IMR-90 (cell line): ENCODE measurements at regions not wholly inside any gene's neighbourhood (a gene's known extent, or its start where the extent isn't known, plus 50 kb on each side); places are given as distances from the start of the nearest gene placed in this dataset.

Source experiments
- ATAC-seq: fragments of 200-7000 bp; cut with Tn5 transposase; 2 replicates; pipeline ENCODE4 v1.9.1; 2020; ENCODE audit warnings: low read depth, mild to moderate bottlenecking, moderate library complexity
- BruUV-seq: library from RNA; stranded (reverse); fragments of 400-500 nt; replicated peaks from 2 replicates; lab custom pipeline; 2021; lab: Mats Ljungman, UMichigan
- CTCF ChIA-PET: fragments of 300-600 bp; formaldehyde crosslinking; extraction: SDS; loops from one replicate; lab custom pipeline; 2021; ENCODE audit warnings: antibody characterized with exemption; lab: Yijun Ruan, JAX
- POLR2A ChIA-PET: fragments of 300-600 bp; sonication (Branson Sonifier 250); formaldehyde crosslinking; loops from one replicate; lab custom pipeline; 2022; ENCODE audit warnings: antibody characterized with exemption; ENCODE audit not compliant: unreplicated experiment; lab: Charles Lee
- DNase-seq: peaks from one replicate; pipeline ENCODE4 v3.0.0; 2013
- H2AFZ ChIP-seq: replicated peaks from 2 replicates; pipeline ENCODE3; 2013; ENCODE audit warnings: low read length, mild to moderate bottlenecking; ENCODE audit not compliant: poor library complexity
- H2AK5ac ChIP-seq: 2 replicates; pipeline ENCODE4 v1.6.1; 2013; ENCODE audit warnings: low read depth, low read length, inconsistent platforms
- H2AK9ac ChIP-seq: replicated peaks from 2 replicates; pipeline ENCODE3; 2013; ENCODE audit warnings: mild to moderate bottlenecking, low read depth, low read length, moderate library complexity; ENCODE audit not compliant: poor library complexity
- H2BK120ac ChIP-seq: 2 replicates; pipeline ENCODE4 v1.6.1; 2013; ENCODE audit warnings: low read depth, low read length, inconsistent platforms
- H2BK15ac ChIP-seq: 3 replicates; pipeline ENCODE4 v1.6.1; 2013; ENCODE audit warnings: low read depth, low read length, inconsistent platforms
- H2BK20ac ChIP-seq: 2 replicates; pipeline ENCODE4 v1.6.1; 2013; ENCODE audit warnings: low read depth, mild to moderate bottlenecking, inconsistent platforms, low read length, moderate library complexity
- H2BK5ac ChIP-seq: 2 replicates; pipeline ENCODE4 v1.6.1; 2013; ENCODE audit warnings: mild to moderate bottlenecking, low read depth, low read length, inconsistent platforms; ENCODE audit not compliant: poor library complexity, severe bottlenecking
- H3K14ac ChIP-seq: replicated peaks from 2 replicates; pipeline ENCODE4 v1.6.1; 2013; ENCODE audit warnings: low read depth, low read length, inconsistent platforms
- H3K18ac ChIP-seq: 2 replicates; pipeline ENCODE4 v1.6.1; 2013; ENCODE audit warnings: low read depth, low read length, control low read depth
- H3K23ac ChIP-seq: 2 replicates; pipeline ENCODE4 v1.6.1; 2013; ENCODE audit warnings: low read depth, low read length, inconsistent platforms
- H3K27ac ChIP-seq: 2 replicates; pipeline ENCODE4 v1.5.1; 2013; ENCODE audit warnings: mild to moderate bottlenecking, control low read depth, low read length; ENCODE audit not compliant: insufficient read depth
- H3K27me3 ChIP-seq: 2 replicates; pipeline ENCODE4 v1.6.1; 2013; ENCODE audit warnings: low read length; ENCODE audit not compliant: control insufficient read depth, insufficient read depth
- H3K36me3 ChIP-seq: 2 replicates; pipeline ENCODE4 v1.6.1; 2013; ENCODE audit warnings: low read length, mixed read lengths; ENCODE audit not compliant: control insufficient read depth, insufficient read depth
- H3K4ac ChIP-seq: 2 replicates; pipeline ENCODE4 v1.6.1; 2013; ENCODE audit warnings: low read depth, low read length, inconsistent platforms
- H3K4me1 ChIP-seq: 2 replicates; pipeline ENCODE4 v1.6.1; 2013; ENCODE audit warnings: low read length, mixed read lengths; ENCODE audit not compliant: control insufficient read depth, insufficient read depth
- H3K4me2 ChIP-seq: 2 replicates; pipeline ENCODE4 v1.6.1; 2013; ENCODE audit warnings: low read depth, mild to moderate bottlenecking, control low read depth, low read length, moderate library complexity
- H3K4me3 ChIP-seq: 2 replicates; pipeline ENCODE4 v1.5.1; 2013; ENCODE audit warnings: low read depth, mild to moderate bottlenecking, control low read depth, low read length, moderate library complexity; ENCODE audit not compliant: insufficient read depth
- H3K56ac ChIP-seq: 2 replicates; pipeline ENCODE4 v1.6.1; 2013; ENCODE audit warnings: low read length, inconsistent platforms; ENCODE audit not compliant: insufficient read depth; ENCODE audit errors: extremely low read depth
- H3K79me1 ChIP-seq, 2 experiments: 2 replicates each; pipeline ENCODE4 v1.6.1; 2013; ENCODE audit warnings: low read length in 2 of 2, inconsistent platforms in 1 of 2, low read depth in 1 of 2
- H3K9ac ChIP-seq: 2 replicates; pipeline ENCODE4 v1.6.1; 2013; ENCODE audit warnings: low read depth, low read length, control low read depth
- H3K9me1 ChIP-seq: 2 replicates; pipeline ENCODE4 v1.6.1; 2013; ENCODE audit warnings: low read length, inconsistent platforms; ENCODE audit not compliant: insufficient read depth
- H3K9me3 ChIP-seq: 2 replicates; pipeline ENCODE4 v1.6.1; 2013; ENCODE audit warnings: low read length; ENCODE audit not compliant: control insufficient read depth, insufficient read depth
- H4K20me1 ChIP-seq: 2 replicates; pipeline ENCODE4 v1.6.1; 2013; ENCODE audit warnings: low read length, inconsistent platforms; ENCODE audit not compliant: insufficient read depth
- H4K5ac ChIP-seq: 2 replicates; pipeline ENCODE4 v1.6.1; 2013; ENCODE audit warnings: mild to moderate bottlenecking, low read depth, low read length, control low read depth
- H4K8ac ChIP-seq, 2 experiments: 2 replicates each; pipeline ENCODE4 v1.6.1; 2013; ENCODE audit warnings: low read depth in 2 of 2, low read length in 2 of 2, control low read depth in 1 of 2, inconsistent platforms in 1 of 2
- H4K91ac ChIP-seq: 2 replicates; pipeline ENCODE4 v1.6.1; 2013; ENCODE audit warnings: low read depth, low read length, inconsistent platforms; ENCODE audit not compliant: insufficient read depth
- CEBPB ChIP-seq: IDR thresholded peaks from 2 replicates; pipeline ENCODE4 v1.6.1; 2012; ENCODE audit warnings: low read depth, low read length, improper control_type of control experiment
- MXI1 ChIP-seq: IDR thresholded peaks from 2 replicates; pipeline ENCODE4 v1.6.1; 2012; ENCODE audit warnings: low read depth, mild to moderate bottlenecking, low read length, moderate library complexity, borderline replicate concordance
- NFE2L2 ChIP-seq: fragments of 150-350 bp; IDR thresholded peaks from 2 replicates; pipeline ENCODE4 v1.6.1; 2016; ENCODE audit warnings: low read depth, mild to moderate bottlenecking, low read length
- POLR2A ChIP-seq: IDR thresholded peaks from 2 replicates; pipeline ENCODE4 v1.6.1; 2012; ENCODE audit warnings: mild to moderate bottlenecking, low read depth, low read length
- RAD21 ChIP-seq: IDR thresholded peaks from 2 replicates; pipeline ENCODE4 v1.6.1; 2012; ENCODE audit warnings: low read length, improper control_type of control experiment
- RFX5 ChIP-seq: IDR thresholded peaks from 2 replicates; pipeline ENCODE4 v1.8.0; 2012; ENCODE audit warnings: low read depth, mild to moderate bottlenecking, low read length, moderate library complexity
- WGBS, 2 experiments: methylation state at CpG; one replicate each; pipeline versions ENCODE4 v1.1.5 to v1.1.7; 2013; ENCODE audit warnings: missing lambda C conversion rate in 2 of 2; ENCODE audit not compliant: insufficient read length in 1 of 2; ENCODE audit errors: extremely low coverage in 2 of 2; 5-methylcytosine and 5-hydroxymethylcytosine counted together
- dilution Hi-C: fragments of 300-500 bp; cut with HindIII; formaldehyde crosslinking; loops from one replicate; pipeline ENCODE4 v1.14.3; 2018; ENCODE audit warnings: low sequenced_read_pairs; ENCODE audit not compliant: unreplicated experiment
- in situ Hi-C: fragments of 300-500 bp; cut with MboI; formaldehyde crosslinking; loops from 3 replicates; pipeline ENCODE4 v1.14.3; 2019; ENCODE audit warnings: low sequenced_read_pairs, inconsistent platforms, mixed read lengths
- intact Hi-C: fragments of 100-400 bp; cut with micrococcal nuclease; formaldehyde crosslinking; loops from 2 replicates; pipeline ENCODE4 v1.10.0; 2022
- TF ChIP-seq, protein P1 (sequence below): fragments of 150-350 bp; IDR thresholded peaks from 2 replicates; pipeline ENCODE4 v1.6.1; 2016; ENCODE audit warnings: low read depth, mild to moderate bottlenecking, low read length, moderate library complexity, borderline replicate concordance

DNA sequence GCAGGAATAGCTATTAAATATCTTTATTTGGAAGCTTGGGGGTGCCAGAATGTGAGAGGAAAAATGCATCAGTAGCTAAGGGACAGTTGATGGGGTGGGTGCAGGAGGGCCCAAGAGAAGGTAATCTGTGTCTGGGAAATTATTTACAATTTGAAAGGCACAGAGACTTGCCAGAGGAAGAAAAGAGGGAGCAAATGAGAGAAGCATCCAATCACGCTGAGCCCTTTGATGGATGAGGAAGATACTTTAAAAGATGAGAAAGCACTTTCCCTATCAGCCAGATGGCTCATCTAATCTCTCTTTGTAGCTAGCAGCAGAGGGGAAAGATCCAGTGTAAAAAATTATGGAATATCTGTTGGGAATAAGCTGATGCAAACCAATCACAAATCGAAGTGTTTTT is 57.0 kb upstream of the ABCA1 start:
- Histone ChIP-seq H3K36me3 (no peaks in the 10 kb centered on the region), H3K4me2 (no peak overlapping the region), H3K4ac (no peak overlapping the region), H3K14ac (no peak overlapping the region), H4K20me1 (no peaks in the 10 kb centered on the region), H2BK120ac (no peak overlapping the region), H3K56ac (no peak overlapping the region), H3K27ac (no peak overlapping the region), H2BK20ac (no peak overlapping the region), H3K18ac (no peak overlapping the region), H3K27me3 (no peaks in the 10 kb centered on the region), H4K5ac (no peak overlapping the region), H4K91ac (no peak overlapping the region), H3K9me3 (no peaks in the 10 kb centered on the region), H2AFZ (no peak overlapping the region), H3K4me3 (no peak overlapping the region), H3K9ac (no peak overlapping the region), H3K23ac (no peak overlapping the region), H3K79me1 (no peaks in the 10 kb centered on the region), H3K4me1 (peaks cover 2% of the 10 kb centered on the region; the same call in 1 of the 2 replicates), H3K9me1 (0 out of 2 replicates have a peak, but pooled peaks cover 3% of the 10 kb centered on the region), H4K8ac (no peak overlapping the region), H2BK5ac (no peak overlapping the region), H2BK15ac (no peak overlapping the region), H2AK5ac (no peak overlapping the region), H2AK9ac (no peak overlapping the region)
- no peak for ATAC-seq
- in situ Hi-C loops = loop anchor here (25.0 kb wide), 1 partner anchor 152 kb away; no protein-coding TSS in a partner anchor
- ChIA-PET CTCF (no interaction called here), POLR2A (interaction anchor here (0.6 kb wide), 2 partner anchors 16 to 61 kb away, joined by 5 to 11 read pairs; no protein-coding TSS in a partner anchor)
- TF ChIP-seq POLR2A (no peak), CEBPB (no peak), MXI1 (no peak), NFE2L2 (no peak), RAD21 (no peak), RFX5 (no peak)
- TF ChIP-seq, protein P1, sequence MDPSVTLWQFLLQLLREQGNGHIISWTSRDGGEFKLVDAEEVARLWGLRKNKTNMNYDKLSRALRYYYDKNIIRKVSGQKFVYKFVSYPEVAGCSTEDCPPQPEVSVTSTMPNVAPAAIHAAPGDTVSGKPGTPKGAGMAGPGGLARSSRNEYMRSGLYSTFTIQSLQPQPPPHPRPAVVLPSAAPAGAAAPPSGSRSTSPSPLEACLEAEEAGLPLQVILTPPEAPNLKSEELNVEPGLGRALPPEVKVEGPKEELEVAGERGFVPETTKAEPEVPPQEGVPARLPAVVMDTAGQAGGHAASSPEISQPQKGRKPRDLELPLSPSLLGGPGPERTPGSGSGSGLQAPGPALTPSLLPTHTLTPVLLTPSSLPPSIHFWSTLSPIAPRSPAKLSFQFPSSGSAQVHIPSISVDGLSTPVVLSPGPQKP = no peak
- intact Hi-C loops = no loop called here
- WGBS, 2 experiments = no CpG with 5 or more reads among the region's 2 CpGs
- no TSS peak for BruUV-seq
- dilution Hi-C loops = no loop called here
- DNase-seq = no peak
